ENCODE measurements at regions not wholly inside any gene's neighbourhood (a gene's known extent, or its start where the extent isn't known, plus 50 kb on each side); places are given as distances from the start of the nearest gene placed in this dataset.

DNA sequence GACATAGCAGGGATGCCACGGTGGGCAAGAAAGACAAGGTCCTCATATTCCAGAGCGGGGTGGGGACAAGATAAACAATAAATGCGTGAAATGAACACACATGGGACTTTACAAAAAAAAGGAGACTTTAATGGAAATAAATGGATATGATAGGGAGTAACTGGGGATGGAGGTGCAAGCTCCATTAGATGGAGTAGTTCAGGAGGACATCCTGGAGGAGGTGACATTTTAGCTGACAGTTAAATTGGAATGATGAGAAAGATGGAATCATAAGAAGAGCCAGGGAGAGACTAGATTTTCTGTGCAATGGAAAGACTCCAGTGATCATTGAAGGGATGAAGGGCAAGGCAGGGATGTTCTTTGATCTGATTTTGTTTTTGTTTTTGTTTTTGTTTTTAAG lies 83.6 kb upstream of the MYL10 start:
- TF ChIP-seq BHLHE40 (IDR thresholded peaks at IDR 0.05; ENCODE audit: low read depth, low read length), result no peak
- TF ChIP-seq EP300 (IDR thresholded peaks at IDR 0.05), result no peak
- TF ChIP-seq, protein P1, sequence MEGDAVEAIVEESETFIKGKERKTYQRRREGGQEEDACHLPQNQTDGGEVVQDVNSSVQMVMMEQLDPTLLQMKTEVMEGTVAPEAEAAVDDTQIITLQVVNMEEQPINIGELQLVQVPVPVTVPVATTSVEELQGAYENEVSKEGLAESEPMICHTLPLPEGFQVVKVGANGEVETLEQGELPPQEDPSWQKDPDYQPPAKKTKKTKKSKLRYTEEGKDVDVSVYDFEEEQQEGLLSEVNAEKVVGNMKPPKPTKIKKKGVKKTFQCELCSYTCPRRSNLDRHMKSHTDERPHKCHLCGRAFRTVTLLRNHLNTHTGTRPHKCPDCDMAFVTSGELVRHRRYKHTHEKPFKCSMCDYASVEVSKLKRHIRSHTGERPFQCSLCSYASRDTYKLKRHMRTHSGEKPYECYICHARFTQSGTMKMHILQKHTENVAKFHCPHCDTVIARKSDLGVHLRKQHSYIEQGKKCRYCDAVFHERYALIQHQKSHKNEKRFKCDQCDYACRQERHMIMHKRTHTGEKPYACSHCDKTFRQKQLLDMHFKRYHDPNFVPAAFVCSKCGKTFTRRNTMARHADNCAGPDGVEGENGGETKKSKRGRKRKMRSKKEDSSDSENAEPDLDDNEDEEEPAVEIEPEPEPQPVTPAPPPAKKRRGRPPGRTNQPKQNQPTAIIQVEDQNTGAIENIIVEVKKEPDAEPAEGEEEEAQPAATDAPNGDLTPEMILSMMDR (IDR thresholded peaks at IDR 0.05), result no peak
- no peak for TF ChIP-seq RCOR1 (IDR thresholded peaks at IDR 0.05; ENCODE audit: low read depth, low read length)
- TF ChIP-seq HMGXB4 (CRISPR knock-in tag; IDR thresholded peaks at IDR 0.05; ENCODE audit: borderline replicate concordance), result no peak
- TF ChIP-seq BCL3 (IDR thresholded peaks at IDR 0.05), result no peak
- no peak for TF ChIP-seq ELK1 (IDR thresholded peaks at IDR 0.05; ENCODE audit: low read depth, low read length)
- TF ChIP-seq, protein P2, sequence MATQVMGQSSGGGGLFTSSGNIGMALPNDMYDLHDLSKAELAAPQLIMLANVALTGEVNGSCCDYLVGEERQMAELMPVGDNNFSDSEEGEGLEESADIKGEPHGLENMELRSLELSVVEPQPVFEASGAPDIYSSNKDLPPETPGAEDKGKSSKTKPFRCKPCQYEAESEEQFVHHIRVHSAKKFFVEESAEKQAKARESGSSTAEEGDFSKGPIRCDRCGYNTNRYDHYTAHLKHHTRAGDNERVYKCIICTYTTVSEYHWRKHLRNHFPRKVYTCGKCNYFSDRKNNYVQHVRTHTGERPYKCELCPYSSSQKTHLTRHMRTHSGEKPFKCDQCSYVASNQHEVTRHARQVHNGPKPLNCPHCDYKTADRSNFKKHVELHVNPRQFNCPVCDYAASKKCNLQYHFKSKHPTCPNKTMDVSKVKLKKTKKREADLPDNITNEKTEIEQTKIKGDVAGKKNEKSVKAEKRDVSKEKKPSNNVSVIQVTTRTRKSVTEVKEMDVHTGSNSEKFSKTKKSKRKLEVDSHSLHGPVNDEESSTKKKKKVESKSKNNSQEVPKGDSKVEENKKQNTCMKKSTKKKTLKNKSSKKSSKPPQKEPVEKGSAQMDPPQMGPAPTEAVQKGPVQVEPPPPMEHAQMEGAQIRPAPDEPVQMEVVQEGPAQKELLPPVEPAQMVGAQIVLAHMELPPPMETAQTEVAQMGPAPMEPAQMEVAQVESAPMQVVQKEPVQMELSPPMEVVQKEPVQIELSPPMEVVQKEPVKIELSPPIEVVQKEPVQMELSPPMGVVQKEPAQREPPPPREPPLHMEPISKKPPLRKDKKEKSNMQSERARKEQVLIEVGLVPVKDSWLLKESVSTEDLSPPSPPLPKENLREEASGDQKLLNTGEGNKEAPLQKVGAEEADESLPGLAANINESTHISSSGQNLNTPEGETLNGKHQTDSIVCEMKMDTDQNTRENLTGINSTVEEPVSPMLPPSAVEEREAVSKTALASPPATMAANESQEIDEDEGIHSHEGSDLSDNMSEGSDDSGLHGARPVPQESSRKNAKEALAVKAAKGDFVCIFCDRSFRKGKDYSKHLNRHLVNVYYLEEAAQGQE (IDR thresholded peaks at IDR 0.05), result no peak
- no peak for TF ChIP-seq FOXS1 (CRISPR knock-in tag; IDR thresholded peaks at IDR 0.05)
- TF ChIP-seq RNF2 (IDR thresholded peaks at IDR 0.05; ENCODE audit: borderline replicate concordance, low read depth), result no peak
